Neuronal stem cell (in vitro differentiated cells): ENCODE measurements at regions not wholly inside any gene's neighbourhood (a gene's known extent, or its start where the extent isn't known, plus 50 kb on each side); places are given as distances from the start of the nearest gene placed in this dataset.

Source experiments
- DNase-seq: peaks from one replicate; pipeline ENCODE4 v3.0.0-alpha.2; 2013; ENCODE audit warnings: low spot score
- H2AFZ ChIP-seq: one replicate; pipeline ENCODE4 v1.6.1; 2013; ENCODE audit warnings: mild to moderate bottlenecking, low read length, inconsistent platforms
- H2AK5ac ChIP-seq: 2 replicates; pipeline ENCODE4 v1.6.1; 2013; ENCODE audit warnings: low read depth, mild to moderate bottlenecking, inconsistent platforms, low read length, moderate library complexity, mixed read lengths
- H2BK120ac ChIP-seq: 2 replicates; pipeline ENCODE4 v1.6.1; 2013; ENCODE audit warnings: low read depth, mild to moderate bottlenecking, inconsistent platforms, low read length, moderate library complexity, mixed read lengths
- H2BK12ac ChIP-seq: one replicate; pipeline ENCODE4 v1.6.1; 2013; ENCODE audit warnings: low read length, inconsistent platforms
- H2BK15ac ChIP-seq: 2 replicates; pipeline ENCODE4 v1.6.1; 2013; ENCODE audit warnings: mild to moderate bottlenecking, low read length, inconsistent platforms, mixed read lengths
- H2BK5ac ChIP-seq: one replicate; pipeline ENCODE4 v1.6.1; 2013; ENCODE audit warnings: inconsistent platforms, mild to moderate bottlenecking, low read length, moderate library complexity
- H3K14ac ChIP-seq: one replicate; pipeline ENCODE4 v1.6.1; 2013; ENCODE audit warnings: low read length, inconsistent platforms
- H3K18ac ChIP-seq: 2 replicates; pipeline ENCODE4 v1.6.1; 2013; ENCODE audit warnings: low read length, inconsistent platforms
- H3K23ac ChIP-seq: 2 replicates; pipeline ENCODE4 v1.6.1; 2013; ENCODE audit warnings: low read depth, mild to moderate bottlenecking, mixed read lengths, low read length, inconsistent platforms; ENCODE audit not compliant: poor library complexity
- H3K27ac ChIP-seq: replicated peaks from 3 replicates; pipeline ENCODE4 v1.5.1; 2013; ENCODE audit warnings: low read length, inconsistent platforms
- H3K27me3 ChIP-seq, 3 experiments: 2 replicates each; pipeline ENCODE4 v1.6.1; 2013; ENCODE audit warnings: low read length in 3 of 3, mild to moderate bottlenecking in 2 of 3, inconsistent platforms in 1 of 3, low read depth in 1 of 3, mixed read lengths in 1 of 3, moderate library complexity in 1 of 3; ENCODE audit not compliant: control insufficient read depth in 3 of 3, insufficient read depth in 3 of 3
- H3K36me3 ChIP-seq, 2 donors: replicated peaks in 1 of 2; 2 replicates each; pipeline ENCODE4 v1.6.1; 2013; ENCODE audit warnings: low read length in 2 of 2; ENCODE audit not compliant: control insufficient read depth in 2 of 2, insufficient read depth in 2 of 2
- H3K4ac ChIP-seq: 2 replicates; pipeline ENCODE4 v1.6.1; 2013; ENCODE audit warnings: inconsistent platforms, mild to moderate bottlenecking, low read length, moderate library complexity
- H3K4me1 ChIP-seq, 2 donors: 1 replicate in 1 of 2; 2 replicates in 1 of 2; pipeline ENCODE4 v1.6.1; 2013; ENCODE audit warnings: low read length in 2 of 2, low read depth in 1 of 2; ENCODE audit not compliant: control insufficient read depth in 2 of 2, insufficient read depth in 1 of 2
- H3K4me2 ChIP-seq: one replicate; pipeline ENCODE4 v1.6.1; 2013; ENCODE audit warnings: mild to moderate bottlenecking, low read length, inconsistent platforms; ENCODE audit not compliant: insufficient read depth, poor library complexity, severe bottlenecking
- H3K4me3 ChIP-seq, 2 donors: 2 replicates each; pipeline ENCODE4 v1.5.1; 2013; ENCODE audit warnings: low read length in 2 of 2, mild to moderate bottlenecking in 2 of 2, inconsistent platforms in 1 of 2, moderate library complexity in 1 of 2
- H3K79me1 ChIP-seq: one replicate; pipeline ENCODE4 v1.6.1; 2013; ENCODE audit warnings: low read depth, mild to moderate bottlenecking, inconsistent platforms, low read length, moderate library complexity
- H3K9ac ChIP-seq: one replicate; pipeline ENCODE4 v1.6.1; 2013; ENCODE audit warnings: mild to moderate bottlenecking, low read depth, low read length, inconsistent platforms; ENCODE audit not compliant: poor library complexity
- H3K9me3 ChIP-seq, 2 donors: replicated peaks in 1 of 2; 2 replicates each; pipeline versions ENCODE3 to v1.6.1; 2013; ENCODE audit warnings: low read length in 2 of 2, mild to moderate bottlenecking in 2 of 2, inconsistent platforms in 1 of 2, low read depth in 1 of 2, mixed read lengths in 1 of 2, moderate library complexity in 1 of 2; ENCODE audit not compliant: control insufficient read depth in 2 of 2, insufficient read depth in 1 of 2
- H4K8ac ChIP-seq: one replicate; pipeline ENCODE4 v1.6.1; 2013; ENCODE audit warnings: low read depth, mild to moderate bottlenecking, inconsistent platforms, low read length, moderate library complexity
- H4K91ac ChIP-seq: one replicate; pipeline ENCODE4 v1.6.1; 2013; ENCODE audit warnings: low read length, low read depth, mild to moderate bottlenecking, inconsistent platforms; ENCODE audit not compliant: poor library complexity
- WGBS, 2 donors: extraction: QIAGEN DNeasy Blood & Tissue Kit; methylation state at CpG; one replicate each; pipeline ENCODE4 v1.1.7; 2013; ENCODE audit warnings: missing lambda C conversion rate in 2 of 2, mixed read lengths in 1 of 2; ENCODE audit not compliant: insufficient read length in 2 of 2, insufficient replicate concordance in 1 of 2; ENCODE audit errors: extremely low coverage in 2 of 2; 5-methylcytosine and 5-hydroxymethylcytosine counted together

DNA sequence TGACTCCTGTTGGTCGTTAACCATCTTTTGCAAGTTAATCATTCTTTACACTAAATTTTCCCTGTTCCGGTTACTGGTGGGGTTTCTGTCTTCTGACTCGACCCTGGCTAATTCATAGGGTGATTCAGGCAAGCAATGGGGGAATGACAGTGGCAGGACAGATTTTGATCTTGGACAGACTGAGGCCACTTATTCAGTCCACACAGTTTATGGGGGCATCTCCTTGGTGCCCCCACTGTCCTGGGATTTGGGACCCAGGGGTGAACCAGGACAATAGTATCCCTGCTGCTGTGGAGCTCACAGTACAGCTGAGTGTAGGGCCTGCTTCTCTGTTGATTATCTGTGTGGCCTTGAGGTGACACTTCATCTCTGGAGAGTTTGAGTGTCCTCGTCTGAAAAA lies 540.4 kb downstream of the MATN1 start:
- Histone ChIP-seq H3K4ac (no peak overlapping the region), H3K36me3 (no peaks in the 10 kb centered on the region), H2AK5ac (no peak overlapping the region), H3K4me1 (no peaks in the 10 kb centered on the region), H3K18ac (no peak overlapping the region), H4K91ac (no peak overlapping the region), H2BK120ac (no peak overlapping the region), H3K27ac (no peak overlapping the region), H2BK5ac (no peak overlapping the region), H3K9me3 (no peaks in the 10 kb centered on the region), H2BK12ac (no peak overlapping the region), H4K8ac (no peak overlapping the region), H3K27me3 (no peaks in the 10 kb centered on the region), H3K4me2 (no peak overlapping the region), H3K79me1 (no peaks in the 10 kb centered on the region), H3K4me3 (no peak overlapping the region), H3K9ac (no peak overlapping the region), H3K14ac (no peak overlapping the region), H3K23ac (no peak overlapping the region), H2BK15ac (no peak overlapping the region), H2AFZ (no peak overlapping the region)
- no CpG with 5 or more reads among the region's 4 CpGs for WGBS, 2 donors
- no peak for DNase-seq

DNA sequence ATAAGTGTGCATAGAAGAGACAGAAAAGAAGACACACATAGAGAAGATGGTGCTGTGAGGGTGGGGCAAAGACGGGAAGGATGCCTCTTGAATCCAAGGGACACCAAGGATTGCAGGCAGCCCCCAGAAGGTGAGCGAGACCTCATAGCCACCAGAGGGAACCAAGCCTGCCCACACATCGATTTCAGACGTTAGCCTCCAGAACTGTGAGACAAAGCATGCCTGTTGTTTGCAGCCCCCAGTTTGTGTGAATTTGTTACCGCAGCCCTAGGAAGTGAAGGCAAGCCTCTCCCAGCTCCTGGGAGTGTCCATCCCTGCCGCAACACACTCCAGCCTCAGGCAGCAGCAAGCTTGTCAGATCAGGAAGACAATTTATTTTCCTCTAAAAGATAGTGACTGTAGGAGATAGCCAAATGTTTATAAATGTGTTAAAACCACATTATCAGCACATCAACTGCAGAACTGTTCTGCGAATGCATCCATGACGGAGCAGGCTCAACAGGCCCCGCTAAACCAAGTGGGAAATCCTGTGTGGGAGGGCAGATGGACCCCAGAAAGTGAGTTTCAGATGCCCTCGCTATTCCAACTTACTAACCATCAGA lies 543.3 kb downstream of the MATN1 start:
- H3K27ac ChIP-seq = no peak overlapping the region
- H3K36me3 ChIP-seq = no peaks in the 10 kb centered on the region
- no peaks in the 10 kb centered on the region for H3K27me3 ChIP-seq
- no peak overlapping the region for H3K23ac ChIP-seq
- no peak overlapping the region for H2BK120ac ChIP-seq
- no peaks in the 10 kb centered on the region for H3K79me1 ChIP-seq
- no peak overlapping the region for H2BK15ac ChIP-seq
- no peak overlapping the region for H4K8ac ChIP-seq
- H3K14ac ChIP-seq = no peak overlapping the region
- no peak overlapping the region for H3K9ac ChIP-seq
- H3K4me2 ChIP-seq = no peak overlapping the region
- H2BK12ac ChIP-seq = no peak overlapping the region
- no peak for DNase-seq
- no peak overlapping the region for H3K4me3 ChIP-seq
- H3K4ac ChIP-seq = no peak overlapping the region
- WGBS, 2 donors = no CpG with 5 or more reads among the region's 10 CpGs
- no peak overlapping the region for H2BK5ac ChIP-seq
- no peak overlapping the region for H4K91ac ChIP-seq
- H2AK5ac ChIP-seq = no peak overlapping the region
- no peaks in the 10 kb centered on the region for H3K9me3 ChIP-seq
- H3K18ac ChIP-seq = no peak overlapping the region
- no peak overlapping the region for H2AFZ ChIP-seq
- no peaks in the 10 kb centered on the region for H3K4me1 ChIP-seq

DNA sequence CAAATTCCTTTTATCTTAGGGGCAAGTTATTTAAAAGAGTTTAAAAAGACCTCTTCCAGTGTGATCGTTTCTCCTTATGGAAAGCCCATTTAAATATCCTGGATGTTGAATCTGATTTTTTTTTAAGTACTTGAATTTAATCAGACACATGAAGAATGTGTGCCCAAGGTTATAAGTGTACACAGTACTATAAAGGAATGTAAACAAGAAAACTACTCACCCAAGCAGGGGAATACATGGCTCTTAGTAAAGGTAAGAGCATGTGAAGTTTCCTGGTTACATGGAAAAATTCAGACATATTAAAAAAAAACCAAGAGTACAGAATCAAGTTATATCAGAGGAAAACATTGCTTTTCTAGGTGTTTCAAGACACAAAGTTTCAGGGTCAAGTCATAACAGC lies 546.9 kb downstream of the MATN1 start:
- no CpG with 5 or more reads among the region's 1 CpG for WGBS, 2 donors

DNA sequence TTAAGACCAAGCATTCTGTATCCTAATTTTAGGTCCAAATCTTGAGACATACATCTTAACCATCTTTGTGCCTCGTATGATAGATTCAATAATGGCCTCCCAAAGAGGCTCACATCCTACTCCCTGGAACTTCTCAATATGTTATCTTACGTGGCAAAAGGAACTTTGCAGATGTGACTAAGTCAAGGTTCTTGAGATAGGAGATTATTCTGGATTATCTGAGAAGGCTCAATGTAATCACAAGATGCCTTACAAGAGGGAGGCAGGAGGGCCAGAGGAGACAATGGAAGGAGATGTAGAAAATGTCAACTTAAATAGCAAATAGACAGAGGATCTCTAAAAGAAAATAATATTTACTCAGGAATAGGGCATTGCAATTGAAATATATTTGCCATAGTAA lies 548.9 kb downstream of the MATN1 start:
- Histone ChIP-seq H3K79me1 (no peaks in the 10 kb centered on the region), H3K4me3 (no peak overlapping the region), H2BK12ac (no peak overlapping the region), H2AFZ (no peak overlapping the region), H3K27ac (no peak overlapping the region), H3K36me3 (no peaks in the 10 kb centered on the region), H3K18ac (no peak overlapping the region), H3K9me3 (no peaks in the 10 kb centered on the region), H4K8ac (no peak overlapping the region), H3K4me1 (no peaks in the 10 kb centered on the region), H4K91ac (no peak overlapping the region), H3K27me3 (no peaks in the 10 kb centered on the region), H3K4me2 (no peak overlapping the region), H2BK5ac (no peak overlapping the region), H2BK120ac (no peak overlapping the region), H3K4ac (no peak overlapping the region), H2AK5ac (no peak overlapping the region), H3K23ac (no peak overlapping the region), H3K9ac (no peak overlapping the region), H3K14ac (no peak overlapping the region), H2BK15ac (no peak overlapping the region)
- WGBS, 2 donors = no CpG with 5 or more reads among the region's 2 CpGs
- DNase-seq = no peak

More for the DNA sequence above, 546.9 kb downstream of the MATN1 start:
- H4K91ac ChIP-seq = no peak overlapping the region
- no peak overlapping the region for H2BK120ac ChIP-seq
- H2BK15ac ChIP-seq = no peak overlapping the region
- no peaks in the 10 kb centered on the region for H3K36me3 ChIP-seq
- H2AFZ ChIP-seq = no peak overlapping the region
- DNase-seq = no peak
- H3K9ac ChIP-seq = no peak overlapping the region
- no peak overlapping the region for H3K18ac ChIP-seq
- H2AK5ac ChIP-seq = no peak overlapping the region
- no peak overlapping the region for H3K14ac ChIP-seq
- H2BK12ac ChIP-seq = no peak overlapping the region
- no peak overlapping the region for H3K4ac ChIP-seq
- H4K8ac ChIP-seq = no peak overlapping the region
- no peaks in the 10 kb centered on the region for H3K27me3 ChIP-seq
- no peak overlapping the region for H2BK5ac ChIP-seq
- no peak overlapping the region for H3K23ac ChIP-seq
- no peaks in the 10 kb centered on the region for H3K4me1 ChIP-seq
- H3K27ac ChIP-seq = no peak overlapping the region
- no peak overlapping the region for H3K4me2 ChIP-seq
- no peak overlapping the region for H3K4me3 ChIP-seq
- H3K79me1 ChIP-seq = no peaks in the 10 kb centered on the region
- H3K9me3 ChIP-seq = no peaks in the 10 kb centered on the region
